Sigmoid colon (tissue), 6 donors: ENCODE measurements at regions not wholly inside any gene's neighbourhood (a gene's known extent, or its start where the extent isn't known, plus 50 kb on each side); places are given as distances from the start of the nearest gene placed in this dataset.

Experiments used
- DNase-seq: peaks from one replicate; pipeline ENCODE4 v3.0.0-alpha.2; 2019
- H3K27ac ChIP-seq, 4 donors: fragments of 200-600 bp; sonication (generic); one replicate each; pipeline ENCODE4 v1.5.1; 2016 to 2019; ENCODE audit warnings: mild to moderate bottlenecking in 1 of 4
- H3K27me3 ChIP-seq, 3 donors: fragments of 200-600 bp; sonication (generic); one replicate each; pipeline ENCODE4 v1.5.1; 2019; ENCODE audit warnings: mild to moderate bottlenecking in 1 of 3
- H3K36me3 ChIP-seq, 4 donors: fragments of 200-600 bp; sonication (generic); one replicate each; pipeline ENCODE4 v1.5.1; 2016 to 2019
- H3K4me1 ChIP-seq, 4 donors: fragments of 200-600 bp; sonication (generic); one replicate each; pipeline ENCODE4 v1.5.1; 2017 to 2019
- H3K4me3 ChIP-seq, 4 donors: fragments of 200-600 bp; sonication (generic); one replicate each; pipeline ENCODE4 v1.5.1; 2017 to 2019; ENCODE audit warnings: mild to moderate bottlenecking in 2 of 4, moderate library complexity in 1 of 4
- H3K9me3 ChIP-seq, 4 donors: fragments of 200-600 bp in 3 of 4; sonication (generic) in 3 of 4; one replicate each; pipeline versions ENCODE4 v1.5.1 to v1.6.1; 2013 to 2019
- CTCF ChIP-seq, 4 experiments: fragments of 450-650 bp in 3 of 4; fragments of 200-600 bp in 1 of 4; IDR thresholded peaks; one replicate each; pipeline ENCODE4 v1.5.1; 2016 to 2019; ENCODE audit warnings: antibody characterized with exemption in 4 of 4, mild to moderate bottlenecking in 3 of 4, moderate library complexity in 2 of 4
- EP300 ChIP-seq, 4 donors: sonication (generic); formaldehyde crosslinking; IDR thresholded peaks; one replicate each; pipeline ENCODE4 v1.6.1; 2017; ENCODE audit warnings: antibody characterized with exemption in 4 of 4
- POLR2A ChIP-seq, 2 donors: fragments of 450-650 bp; IDR thresholded peaks; one replicate each; pipeline ENCODE4 v1.6.1; 2016; ENCODE audit warnings: antibody characterized with exemption in 2 of 2, mild to moderate bottlenecking in 2 of 2, moderate library complexity in 2 of 2
- POLR2AphosphoS5 ChIP-seq, 4 donors: sonication (generic); formaldehyde crosslinking; IDR thresholded peaks; one replicate each; pipeline ENCODE4 v1.6.1; 2017; ENCODE audit warnings: antibody characterized with exemption in 4 of 4
- WGBS, 2 donors: extraction: QIAGEN DNeasy Blood & Tissue Kit; methylation state at CpG; one replicate each; pipeline ENCODE4 v1.1.7; 2013; 5-methylcytosine and 5-hydroxymethylcytosine counted together
- intact Hi-C: fragments of 100-400 bp; cut with DNase I; formaldehyde crosslinking; loops from one replicate; pipeline ENCODE4 v1.15.1; 2023
- donor health status: healthy with polysubstance abuse.
- donor health status: healthy.

GRCh38 chr20:5442101-5442500, 125.3 kb upstream of the PROKR2 start:
- intact Hi-C loops, result no loop called here
- H3K36me3 ChIP-seq, result no peaks in the 10 kb centered on the region
- H3K27me3 ChIP-seq, result peaks cover 0 to 4% (median 0%) of the 10 kb centered on the region in 3 donors
- no peak for DNase-seq
- H3K4me1 ChIP-seq, result no peaks in the 10 kb centered on the region
- no peak for TF ChIP-seq CTCF (IDR thresholded peaks at IDR 0.05)
- no peak overlapping the region for H3K4me3 ChIP-seq
- no peak overlapping the region for H3K27ac ChIP-seq
- peaks cover 0 to 7% (median 2%) of the 10 kb centered on the region in 4 donors for H3K9me3 ChIP-seq
- 86 to 88% methylated on average over 5 of the region's 5 CpGs for WGBS, 2 donors

DNA sequence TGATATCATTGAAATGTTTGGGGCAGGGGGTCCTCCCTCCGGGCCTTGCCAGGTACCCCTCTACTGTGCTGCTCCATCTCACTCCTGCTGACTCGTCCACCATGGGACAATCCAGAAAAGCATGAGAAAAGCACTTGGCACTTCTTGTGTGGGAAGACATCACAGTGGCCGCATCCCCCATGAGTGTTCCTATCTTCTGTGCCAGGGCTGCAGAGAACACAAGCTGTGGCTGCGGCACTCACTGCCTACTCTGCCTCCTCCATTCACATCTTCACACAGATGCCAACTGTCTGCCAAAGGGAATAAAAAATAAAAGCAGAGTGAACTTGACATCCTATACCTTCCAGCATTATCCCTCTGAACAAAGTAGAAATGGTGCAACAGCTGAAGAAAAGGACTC, 117.4 kb upstream of the PROKR2 start:
- Histone ChIP-seq H3K4me3 (no peak overlapping the region), H3K4me1 (no peaks in the 10 kb centered on the region), H3K9me3 (peaks cover 0 to 12% (median 2%) of the 10 kb centered on the region in 4 donors), H3K27ac (no peak overlapping the region), H3K36me3 (no peaks in the 10 kb centered on the region), H3K27me3 (no peaks in the 10 kb centered on the region)
- 80 to 81% methylated on average over 4 of the region's 4 CpGs for WGBS, 2 donors
- intact Hi-C loops, result no loop called here
- no peak for DNase-seq
- TF ChIP-seq POLR2AphosphoS5 (IDR thresholded peaks at IDR 0.05) (no peak), POLR2A (IDR thresholded peaks at IDR 0.05) (no peak), EP300 (IDR thresholded peaks at IDR 0.05) (no peak)

DNA sequence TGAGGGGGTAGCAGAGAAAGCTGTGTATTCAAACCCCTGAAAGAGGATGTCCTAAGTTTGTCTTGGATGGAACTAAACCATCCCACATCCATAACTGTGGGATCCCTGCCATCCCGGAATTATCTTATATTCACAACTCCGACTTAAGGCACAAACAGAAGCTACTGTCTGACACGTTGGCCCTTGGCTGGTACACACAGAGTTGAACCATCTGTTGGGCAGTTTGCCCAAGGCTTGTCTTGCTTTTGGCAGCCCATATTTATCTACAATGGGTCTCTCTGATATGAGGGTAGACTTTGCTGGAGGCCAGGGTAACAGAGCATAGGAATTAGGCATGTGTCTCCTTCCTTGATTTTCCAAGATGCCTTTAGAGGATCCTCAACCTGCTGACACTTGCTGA, 116.6 kb upstream of the PROKR2 start:
- Histone ChIP-seq H3K27ac (no peak overlapping the region), H3K4me1 (no peaks in the 10 kb centered on the region), H3K27me3 (no peaks in the 10 kb centered on the region), H3K36me3 (no peaks in the 10 kb centered on the region), H3K4me3 (no peak overlapping the region), H3K9me3 (peaks cover 0 to 9% (median 2%) of the 10 kb centered on the region in 4 donors)
- WGBS, 2 donors, result 69 to 79% methylated on average over 3 of the region's 3 CpGs
- no peak for TF ChIP-seq CTCF (IDR thresholded peaks at IDR 0.05)
- TF ChIP-seq EP300 (IDR thresholded peaks at IDR 0.05), result no peak
- TF ChIP-seq POLR2A (IDR thresholded peaks at IDR 0.05), result no peak
- intact Hi-C loops, result no loop called here
- no peak for DNase-seq

DNA sequence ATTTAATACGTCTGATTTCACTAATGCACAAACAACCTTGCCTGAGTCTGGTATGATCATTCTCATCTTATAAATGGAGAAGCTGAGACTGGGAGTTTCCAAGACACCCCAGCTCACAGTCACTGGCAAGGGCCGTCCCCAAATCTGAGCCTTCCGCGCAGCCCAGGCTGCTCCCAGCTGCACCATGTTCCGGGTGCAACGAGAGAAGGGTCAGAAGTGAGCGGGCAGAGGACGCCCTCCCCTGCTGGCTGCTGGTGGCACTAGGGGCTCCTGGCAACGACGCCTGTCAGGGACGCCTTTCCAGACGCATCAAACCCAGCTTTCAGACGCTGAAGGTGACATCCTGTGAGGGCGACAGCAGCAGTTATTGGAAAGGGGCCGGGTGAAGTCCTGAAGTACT, 115.3 kb upstream of the PROKR2 start:
- intact Hi-C loops, result no loop called here
- no peaks in the 10 kb centered on the region for H3K36me3 ChIP-seq
- TF ChIP-seq POLR2A (IDR thresholded peaks at IDR 0.05), result no peak
- no peak for TF ChIP-seq POLR2AphosphoS5 (IDR thresholded peaks at IDR 0.05)
- TF ChIP-seq EP300 (IDR thresholded peaks at IDR 0.05), result no peak
- TF ChIP-seq CTCF (IDR thresholded peaks at IDR 0.05), result no peak
- no peak overlapping the region for H3K4me3 ChIP-seq
- no peaks in the 10 kb centered on the region for H3K27me3 ChIP-seq
- DNase-seq, result no peak
- WGBS, 2 donors, result 86 to 89% methylated on average over 15 of the region's 15 CpGs
- H3K9me3 ChIP-seq, result peaks cover 0 to 5% (median 0%) of the 10 kb centered on the region in 4 donors
- H3K4me1 ChIP-seq, result no peaks in the 10 kb centered on the region
- H3K27ac ChIP-seq, result no peak overlapping the region

DNA sequence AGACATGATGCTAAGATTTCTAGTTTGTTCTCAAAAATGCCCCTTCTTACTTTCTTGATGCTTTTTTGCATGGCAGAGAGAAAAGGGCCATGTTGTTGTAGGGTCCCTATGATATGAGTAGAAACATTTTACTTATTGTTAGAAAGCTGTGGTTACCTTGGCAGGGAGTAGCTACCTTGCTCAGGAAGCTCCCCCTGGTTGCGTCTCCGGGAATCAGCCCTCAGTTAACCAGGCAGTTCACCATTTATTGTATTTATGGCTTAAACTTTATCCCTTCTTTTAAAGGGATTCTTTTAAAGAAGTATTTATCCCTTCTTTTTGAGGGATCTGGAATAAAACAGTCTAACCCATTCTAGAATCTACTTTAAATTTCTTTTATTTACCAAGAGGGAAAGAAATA, 113.9 kb upstream of the PROKR2 start:
- Histone ChIP-seq H3K4me1 (no peaks in the 10 kb centered on the region), H3K9me3 (peaks cover 0 to 3% (median 0%) of the 10 kb centered on the region in 4 donors), H3K36me3 (no peaks in the 10 kb centered on the region), H3K27ac (no peak overlapping the region), H3K27me3 (no peaks in the 10 kb centered on the region), H3K4me3 (no peak overlapping the region)
- 31 to 43% methylated on average over 2 of the region's 2 CpGs for WGBS, 2 donors
- DNase-seq, result no peak
- TF ChIP-seq POLR2A (IDR thresholded peaks at IDR 0.05) (no peak), POLR2AphosphoS5 (IDR thresholded peaks at IDR 0.05) (no peak), CTCF (IDR thresholded peaks at IDR 0.05) (no peak), EP300 (IDR thresholded peaks at IDR 0.05) (no peak)
- intact Hi-C loops, result no loop called here
